IMR-90 (cell line): ENCODE measurements at regions not wholly inside any gene's neighbourhood (a gene's known extent, or its start where the extent isn't known, plus 50 kb on each side); places are given as distances from the start of the nearest gene placed in this dataset.

Experiments
- ATAC-seq: fragments of 200-7000 bp; cut with Tn5 transposase; 2 replicates; pipeline ENCODE4 v1.9.1; 2020; ENCODE audit warnings: low read depth, mild to moderate bottlenecking, moderate library complexity
- BruUV-seq: library from RNA; stranded (reverse); fragments of 400-500 nt; replicated peaks from 2 replicates; lab custom pipeline; 2021; lab: Mats Ljungman, UMichigan
- CTCF ChIA-PET: fragments of 300-600 bp; formaldehyde crosslinking; extraction: SDS; loops from one replicate; lab custom pipeline; 2021; ENCODE audit warnings: antibody characterized with exemption; lab: Yijun Ruan, JAX
- POLR2A ChIA-PET: fragments of 300-600 bp; sonication (Branson Sonifier 250); formaldehyde crosslinking; loops from one replicate; lab custom pipeline; 2022; ENCODE audit warnings: antibody characterized with exemption; ENCODE audit not compliant: unreplicated experiment; lab: Charles Lee
- DNase-seq: peaks from one replicate; pipeline ENCODE4 v3.0.0; 2013
- H2AFZ ChIP-seq: replicated peaks from 2 replicates; pipeline ENCODE3; 2013; ENCODE audit warnings: low read length, mild to moderate bottlenecking; ENCODE audit not compliant: poor library complexity
- H2AK5ac ChIP-seq: 2 replicates; pipeline ENCODE4 v1.6.1; 2013; ENCODE audit warnings: low read depth, low read length, inconsistent platforms
- H2AK9ac ChIP-seq: replicated peaks from 2 replicates; pipeline ENCODE3; 2013; ENCODE audit warnings: mild to moderate bottlenecking, low read depth, low read length, moderate library complexity; ENCODE audit not compliant: poor library complexity
- H2BK120ac ChIP-seq: 2 replicates; pipeline ENCODE4 v1.6.1; 2013; ENCODE audit warnings: low read depth, low read length, inconsistent platforms
- H2BK15ac ChIP-seq: 3 replicates; pipeline ENCODE4 v1.6.1; 2013; ENCODE audit warnings: low read depth, low read length, inconsistent platforms
- H2BK20ac ChIP-seq: 2 replicates; pipeline ENCODE4 v1.6.1; 2013; ENCODE audit warnings: low read depth, mild to moderate bottlenecking, inconsistent platforms, low read length, moderate library complexity
- H2BK5ac ChIP-seq: 2 replicates; pipeline ENCODE4 v1.6.1; 2013; ENCODE audit warnings: mild to moderate bottlenecking, low read depth, low read length, inconsistent platforms; ENCODE audit not compliant: poor library complexity, severe bottlenecking
- H3K14ac ChIP-seq: replicated peaks from 2 replicates; pipeline ENCODE4 v1.6.1; 2013; ENCODE audit warnings: low read depth, low read length, inconsistent platforms
- H3K18ac ChIP-seq: 2 replicates; pipeline ENCODE4 v1.6.1; 2013; ENCODE audit warnings: low read depth, low read length, control low read depth
- H3K23ac ChIP-seq: 2 replicates; pipeline ENCODE4 v1.6.1; 2013; ENCODE audit warnings: low read depth, low read length, inconsistent platforms
- H3K27ac ChIP-seq: 2 replicates; pipeline ENCODE4 v1.5.1; 2013; ENCODE audit warnings: mild to moderate bottlenecking, control low read depth, low read length; ENCODE audit not compliant: insufficient read depth
- H3K27me3 ChIP-seq: 2 replicates; pipeline ENCODE4 v1.6.1; 2013; ENCODE audit warnings: low read length; ENCODE audit not compliant: control insufficient read depth, insufficient read depth
- H3K36me3 ChIP-seq: 2 replicates; pipeline ENCODE4 v1.6.1; 2013; ENCODE audit warnings: low read length, mixed read lengths; ENCODE audit not compliant: control insufficient read depth, insufficient read depth
- H3K4ac ChIP-seq: 2 replicates; pipeline ENCODE4 v1.6.1; 2013; ENCODE audit warnings: low read depth, low read length, inconsistent platforms
- H3K4me1 ChIP-seq: 2 replicates; pipeline ENCODE4 v1.6.1; 2013; ENCODE audit warnings: low read length, mixed read lengths; ENCODE audit not compliant: control insufficient read depth, insufficient read depth
- H3K4me2 ChIP-seq: 2 replicates; pipeline ENCODE4 v1.6.1; 2013; ENCODE audit warnings: low read depth, mild to moderate bottlenecking, control low read depth, low read length, moderate library complexity
- H3K4me3 ChIP-seq: 2 replicates; pipeline ENCODE4 v1.5.1; 2013; ENCODE audit warnings: low read depth, mild to moderate bottlenecking, control low read depth, low read length, moderate library complexity; ENCODE audit not compliant: insufficient read depth
- H3K56ac ChIP-seq: 2 replicates; pipeline ENCODE4 v1.6.1; 2013; ENCODE audit warnings: low read length, inconsistent platforms; ENCODE audit not compliant: insufficient read depth; ENCODE audit errors: extremely low read depth
- H3K79me1 ChIP-seq, 2 experiments: 2 replicates each; pipeline ENCODE4 v1.6.1; 2013; ENCODE audit warnings: low read length in 2 of 2, inconsistent platforms in 1 of 2, low read depth in 1 of 2
- H3K9ac ChIP-seq: 2 replicates; pipeline ENCODE4 v1.6.1; 2013; ENCODE audit warnings: low read depth, low read length, control low read depth
- H3K9me1 ChIP-seq: 2 replicates; pipeline ENCODE4 v1.6.1; 2013; ENCODE audit warnings: low read length, inconsistent platforms; ENCODE audit not compliant: insufficient read depth
- H3K9me3 ChIP-seq: 2 replicates; pipeline ENCODE4 v1.6.1; 2013; ENCODE audit warnings: low read length; ENCODE audit not compliant: control insufficient read depth, insufficient read depth
- H4K20me1 ChIP-seq: 2 replicates; pipeline ENCODE4 v1.6.1; 2013; ENCODE audit warnings: low read length, inconsistent platforms; ENCODE audit not compliant: insufficient read depth
- H4K5ac ChIP-seq: 2 replicates; pipeline ENCODE4 v1.6.1; 2013; ENCODE audit warnings: mild to moderate bottlenecking, low read depth, low read length, control low read depth
- H4K8ac ChIP-seq, 2 experiments: 2 replicates each; pipeline ENCODE4 v1.6.1; 2013; ENCODE audit warnings: low read depth in 2 of 2, low read length in 2 of 2, control low read depth in 1 of 2, inconsistent platforms in 1 of 2
- H4K91ac ChIP-seq: 2 replicates; pipeline ENCODE4 v1.6.1; 2013; ENCODE audit warnings: low read depth, low read length, inconsistent platforms; ENCODE audit not compliant: insufficient read depth
- CEBPB ChIP-seq: IDR thresholded peaks from 2 replicates; pipeline ENCODE4 v1.6.1; 2012; ENCODE audit warnings: low read depth, low read length, improper control_type of control experiment
- CHD1 ChIP-seq: IDR thresholded peaks from 2 replicates; pipeline ENCODE4 v1.6.1; 2012; ENCODE audit warnings: low read depth, low read length, improper control_type of control experiment
- FOS ChIP-seq: fragments of 150-350 bp; IDR thresholded peaks from 2 replicates; pipeline ENCODE4 v1.6.1; 2016; ENCODE audit warnings: low read depth, low read length
- MAZ ChIP-seq: IDR thresholded peaks from 2 replicates; pipeline ENCODE4 v1.6.1; 2012; ENCODE audit warnings: low read depth, mild to moderate bottlenecking, low read length, improper control_type of control experiment, moderate library complexity, borderline replicate concordance
- MXI1 ChIP-seq: IDR thresholded peaks from 2 replicates; pipeline ENCODE4 v1.6.1; 2012; ENCODE audit warnings: low read depth, mild to moderate bottlenecking, low read length, moderate library complexity, borderline replicate concordance
- NFE2L2 ChIP-seq: fragments of 150-350 bp; IDR thresholded peaks from 2 replicates; pipeline ENCODE4 v1.6.1; 2016; ENCODE audit warnings: low read depth, mild to moderate bottlenecking, low read length
- POLR2A ChIP-seq: IDR thresholded peaks from 2 replicates; pipeline ENCODE4 v1.6.1; 2012; ENCODE audit warnings: mild to moderate bottlenecking, low read depth, low read length
- RAD21 ChIP-seq: IDR thresholded peaks from 2 replicates; pipeline ENCODE4 v1.6.1; 2012; ENCODE audit warnings: low read length, improper control_type of control experiment
- RCOR1 ChIP-seq: IDR thresholded peaks from 2 replicates; pipeline ENCODE4 v1.6.1; 2012; ENCODE audit warnings: mild to moderate bottlenecking, low read length, improper control_type of control experiment; ENCODE audit not compliant: insufficient replicate concordance
- RFX5 ChIP-seq: IDR thresholded peaks from 2 replicates; pipeline ENCODE4 v1.8.0; 2012; ENCODE audit warnings: low read depth, mild to moderate bottlenecking, low read length, moderate library complexity
- SMC3 ChIP-seq: fragments of 150-350 bp; IDR thresholded peaks from 2 replicates; pipeline ENCODE4 v1.6.1; 2016; ENCODE audit warnings: low read depth, mild to moderate bottlenecking, antibody characterized with exemption, low read length, moderate library complexity
- USF2 ChIP-seq: fragments of 150-350 bp; IDR thresholded peaks from 2 replicates; pipeline ENCODE4 v1.6.1; 2017; ENCODE audit warnings: mild to moderate bottlenecking, antibody characterized with exemption, low read length, low read depth
- WGBS, 2 experiments: methylation state at CpG; one replicate each; pipeline versions ENCODE4 v1.1.5 to v1.1.7; 2013; ENCODE audit warnings: missing lambda C conversion rate in 2 of 2; ENCODE audit not compliant: insufficient read length in 1 of 2; ENCODE audit errors: extremely low coverage in 2 of 2; 5-methylcytosine and 5-hydroxymethylcytosine counted together
- dilution Hi-C: fragments of 300-500 bp; cut with HindIII; formaldehyde crosslinking; loops from one replicate; pipeline ENCODE4 v1.14.3; 2018; ENCODE audit warnings: low sequenced_read_pairs; ENCODE audit not compliant: unreplicated experiment
- in situ Hi-C: fragments of 300-500 bp; cut with MboI; formaldehyde crosslinking; loops from 3 replicates; pipeline ENCODE4 v1.14.3; 2019; ENCODE audit warnings: low sequenced_read_pairs, inconsistent platforms, mixed read lengths
- intact Hi-C: fragments of 100-400 bp; cut with micrococcal nuclease; formaldehyde crosslinking; loops from 2 replicates; pipeline ENCODE4 v1.10.0; 2022
- TF ChIP-seq, protein P1 (sequence below): conservative IDR thresholded peaks from 2 replicates; pipeline ENCODE4 v1.5.1; 2012; ENCODE audit warnings: mild to moderate bottlenecking, low read depth, low read length, improper control_type of control experiment
- TF ChIP-seq, protein P2 (sequence below): fragments of 150-350 bp; IDR thresholded peaks from 2 replicates; pipeline ENCODE4 v1.6.1; 2016; ENCODE audit warnings: low read depth, mild to moderate bottlenecking, low read length, moderate library complexity, borderline replicate concordance

- Histone ChIP-seq H3K9ac (no peak overlapping the region), H3K9me3 (peaks cover 10% of the 10 kb centered on the region), H4K8ac (no peak overlapping the region), H4K5ac (no peak overlapping the region), H3K4me2 (no peak overlapping the region), H3K4me1 (no peaks in the 10 kb centered on the region), H2BK15ac (no peak overlapping the region), H2BK5ac (no peak overlapping the region), H4K20me1 (no peaks in the 10 kb centered on the region), H3K14ac (no peak overlapping the region), H2AFZ (no peak overlapping the region), H4K91ac (no peak overlapping the region), H2AK5ac (no peak overlapping the region), H3K18ac (no peak overlapping the region), H3K79me1 (no peaks in the 10 kb centered on the region), H2BK120ac (no peak overlapping the region), H3K56ac (no peak overlapping the region), H2BK20ac (no peak overlapping the region), H3K4ac (no peak overlapping the region), H3K36me3 (no peaks in the 10 kb centered on the region), H3K27ac (no peak overlapping the region), H3K27me3 (no peaks in the 10 kb centered on the region), H3K9me1 (no peaks in the 10 kb centered on the region), H3K23ac (no peak overlapping the region), H2AK9ac (no peak overlapping the region), H3K4me3 (no peak overlapping the region)
- no peak for DNase-seq
- no CpG with 5 or more reads among the region's 6 CpGs for WGBS, 2 experiments
- TF ChIP-seq, protein P1, sequence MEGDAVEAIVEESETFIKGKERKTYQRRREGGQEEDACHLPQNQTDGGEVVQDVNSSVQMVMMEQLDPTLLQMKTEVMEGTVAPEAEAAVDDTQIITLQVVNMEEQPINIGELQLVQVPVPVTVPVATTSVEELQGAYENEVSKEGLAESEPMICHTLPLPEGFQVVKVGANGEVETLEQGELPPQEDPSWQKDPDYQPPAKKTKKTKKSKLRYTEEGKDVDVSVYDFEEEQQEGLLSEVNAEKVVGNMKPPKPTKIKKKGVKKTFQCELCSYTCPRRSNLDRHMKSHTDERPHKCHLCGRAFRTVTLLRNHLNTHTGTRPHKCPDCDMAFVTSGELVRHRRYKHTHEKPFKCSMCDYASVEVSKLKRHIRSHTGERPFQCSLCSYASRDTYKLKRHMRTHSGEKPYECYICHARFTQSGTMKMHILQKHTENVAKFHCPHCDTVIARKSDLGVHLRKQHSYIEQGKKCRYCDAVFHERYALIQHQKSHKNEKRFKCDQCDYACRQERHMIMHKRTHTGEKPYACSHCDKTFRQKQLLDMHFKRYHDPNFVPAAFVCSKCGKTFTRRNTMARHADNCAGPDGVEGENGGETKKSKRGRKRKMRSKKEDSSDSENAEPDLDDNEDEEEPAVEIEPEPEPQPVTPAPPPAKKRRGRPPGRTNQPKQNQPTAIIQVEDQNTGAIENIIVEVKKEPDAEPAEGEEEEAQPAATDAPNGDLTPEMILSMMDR: no peak
- TF ChIP-seq RCOR1 (no peak), FOS (no peak), CHD1 (no peak), MAZ (no peak), USF2 (no peak), RFX5 (no peak), POLR2A (no peak), SMC3 (no peak), RAD21 (no peak), MXI1 (no peak), NFE2L2 (no peak), CEBPB (no peak)
- TF ChIP-seq, protein P2, sequence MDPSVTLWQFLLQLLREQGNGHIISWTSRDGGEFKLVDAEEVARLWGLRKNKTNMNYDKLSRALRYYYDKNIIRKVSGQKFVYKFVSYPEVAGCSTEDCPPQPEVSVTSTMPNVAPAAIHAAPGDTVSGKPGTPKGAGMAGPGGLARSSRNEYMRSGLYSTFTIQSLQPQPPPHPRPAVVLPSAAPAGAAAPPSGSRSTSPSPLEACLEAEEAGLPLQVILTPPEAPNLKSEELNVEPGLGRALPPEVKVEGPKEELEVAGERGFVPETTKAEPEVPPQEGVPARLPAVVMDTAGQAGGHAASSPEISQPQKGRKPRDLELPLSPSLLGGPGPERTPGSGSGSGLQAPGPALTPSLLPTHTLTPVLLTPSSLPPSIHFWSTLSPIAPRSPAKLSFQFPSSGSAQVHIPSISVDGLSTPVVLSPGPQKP: no peak
- in situ Hi-C loops: no loop called here
- no peak for ATAC-seq
- intact Hi-C loops: no loop called here
- no TSS peak for BruUV-seq
- CTCF ChIA-PET: no interaction called here
- dilution Hi-C loops: no loop called here
- POLR2A ChIA-PET: no interaction called here
These were observed 443.4 kb upstream of the CDH19 start for GRCh38 chr18:67047334-67047733.
